C1 segment of cervical spinal cord (tissue), 14 donors: ENCODE measurements at regions not wholly inside any gene's neighbourhood (a gene's known extent, or its start where the extent isn't known, plus 50 kb on each side); places are given as distances from the start of the nearest gene placed in this dataset.

Source experiments
- DNase-seq, 14 donors: peaks; one replicate each; lab custom pipeline; 2025; lab: John Stamatoyannopoulos, UW

DNA sequence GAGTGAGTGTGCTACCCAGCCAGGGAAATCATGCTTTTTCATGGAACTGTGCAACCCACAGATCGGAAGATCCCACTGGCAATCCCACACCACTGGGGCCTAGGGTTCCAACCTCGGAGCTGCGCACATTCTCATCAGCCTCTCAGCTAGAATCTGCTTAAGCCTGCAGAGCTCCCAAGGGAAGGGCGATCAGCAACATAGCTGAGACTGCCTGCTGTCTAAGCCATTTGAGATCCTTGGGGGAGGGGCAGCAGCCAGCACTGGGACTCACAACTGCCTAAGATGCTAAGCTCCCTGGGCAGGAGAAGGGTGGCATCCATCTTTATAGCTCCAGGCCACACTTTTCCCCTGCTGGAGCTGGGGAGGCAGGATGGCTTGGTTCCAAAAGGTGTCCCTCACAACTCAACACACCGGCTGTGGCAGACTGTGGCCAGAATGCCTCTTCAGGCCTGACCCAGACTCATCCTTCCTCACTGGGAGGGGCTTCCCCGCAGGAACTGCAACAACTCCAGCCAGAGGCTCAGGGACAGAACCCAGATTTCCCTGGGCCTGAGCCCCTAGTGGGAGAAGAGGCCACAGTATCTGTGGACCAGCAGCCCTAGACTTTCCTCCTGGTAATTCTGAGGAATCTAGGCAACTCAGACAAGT lies 1133.3 kb upstream of the PIK3C3 start:
- DNase-seq = no peak

DNA sequence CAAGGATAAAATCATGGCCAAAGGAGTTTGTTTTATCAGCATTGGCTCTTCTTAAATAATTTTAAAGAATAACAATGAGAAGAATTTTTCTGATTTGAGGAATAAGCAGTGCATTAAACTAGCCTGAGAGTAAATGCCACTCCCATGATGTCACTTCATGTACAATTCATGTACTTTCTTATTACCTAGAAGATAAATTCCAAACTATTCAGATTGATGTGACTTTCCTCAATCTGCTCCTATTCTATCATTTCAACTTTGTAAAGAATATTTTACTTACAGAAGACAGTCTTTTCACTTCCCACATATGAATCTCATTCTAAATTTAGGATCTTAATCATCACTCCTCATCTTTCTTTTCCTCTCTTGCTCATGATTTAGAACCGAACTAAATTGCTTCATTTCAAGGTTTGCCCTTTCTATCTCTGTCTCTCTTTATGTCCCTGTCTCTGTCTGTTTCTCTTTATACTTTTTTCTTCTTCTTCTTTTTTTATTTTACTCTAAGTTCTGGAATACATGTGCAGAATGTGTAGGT lies 1142.0 kb upstream of the PIK3C3 start:
- no peak for DNase-seq

DNA sequence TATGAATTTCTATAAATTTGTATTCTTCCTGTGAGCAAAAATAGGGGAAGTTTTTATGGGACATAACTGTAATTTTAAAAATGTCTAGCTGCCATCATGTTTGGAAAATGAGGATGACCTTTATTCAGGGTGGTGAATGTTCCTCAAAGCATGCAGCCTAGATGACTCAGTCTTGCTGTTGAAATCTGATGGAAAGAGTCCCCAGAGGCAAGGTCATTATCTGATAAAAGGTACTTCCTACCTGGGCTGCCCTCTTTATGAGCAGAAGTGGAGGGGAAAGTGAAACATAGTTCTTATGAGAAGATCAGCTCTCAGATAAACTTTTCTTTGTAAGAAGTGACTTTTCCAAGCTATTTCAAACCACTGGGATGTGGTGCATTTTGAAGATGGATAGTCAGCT lies 1144.7 kb upstream of the PIK3C3 start:
- no peak for DNase-seq

DNA sequence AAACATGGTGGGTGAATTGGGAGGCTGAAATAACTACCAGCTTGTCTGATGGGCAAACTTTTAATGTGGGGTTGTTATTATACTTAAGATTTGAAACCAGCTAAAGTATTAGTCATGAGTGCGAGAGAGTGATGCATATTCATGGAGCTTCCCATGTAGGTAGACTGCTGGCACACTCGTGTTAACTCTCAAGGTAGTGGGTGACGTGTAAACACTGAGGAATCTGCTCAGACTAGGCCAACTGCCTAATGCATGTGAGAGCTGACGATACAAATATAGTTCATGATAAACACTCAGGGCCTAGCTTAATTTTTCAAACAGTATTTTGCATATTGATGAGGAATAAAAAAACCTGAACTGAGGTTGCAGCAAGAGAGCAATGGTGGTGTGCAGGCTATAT lies 1165.7 kb upstream of the PIK3C3 start:
- no peak for DNase-seq

DNA sequence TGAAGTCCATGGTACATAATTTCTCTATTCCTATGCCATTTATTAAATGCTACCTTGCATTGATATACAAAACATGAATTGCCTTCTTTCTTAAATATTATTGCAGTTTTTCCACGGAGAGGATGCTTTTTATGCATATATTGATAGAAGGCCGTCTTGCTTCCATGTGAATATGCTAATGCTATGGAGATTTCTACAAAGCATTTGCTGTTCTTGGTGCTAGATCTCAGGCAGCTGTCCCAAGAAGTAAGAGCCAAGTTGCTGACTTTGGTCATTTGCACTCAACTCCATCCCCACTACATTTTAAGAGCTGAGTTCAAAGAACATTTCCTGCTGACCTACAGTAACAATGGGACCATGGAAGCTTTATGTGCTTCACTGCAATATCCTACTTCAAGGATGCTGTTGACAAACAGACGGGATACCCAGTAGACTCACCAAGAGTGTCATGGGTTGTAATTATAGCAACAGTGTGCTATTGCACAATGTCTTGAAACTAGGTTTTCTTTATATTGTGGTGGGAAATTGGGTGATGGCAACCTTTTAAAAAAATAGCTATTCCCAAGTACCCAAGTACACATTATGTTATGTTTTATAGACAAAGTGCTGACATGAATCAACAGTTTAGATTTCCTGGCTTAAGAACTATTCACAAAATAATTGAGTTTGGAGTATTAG lies 1172.4 kb upstream of the PIK3C3 start:
- no peak for DNase-seq

DNA sequence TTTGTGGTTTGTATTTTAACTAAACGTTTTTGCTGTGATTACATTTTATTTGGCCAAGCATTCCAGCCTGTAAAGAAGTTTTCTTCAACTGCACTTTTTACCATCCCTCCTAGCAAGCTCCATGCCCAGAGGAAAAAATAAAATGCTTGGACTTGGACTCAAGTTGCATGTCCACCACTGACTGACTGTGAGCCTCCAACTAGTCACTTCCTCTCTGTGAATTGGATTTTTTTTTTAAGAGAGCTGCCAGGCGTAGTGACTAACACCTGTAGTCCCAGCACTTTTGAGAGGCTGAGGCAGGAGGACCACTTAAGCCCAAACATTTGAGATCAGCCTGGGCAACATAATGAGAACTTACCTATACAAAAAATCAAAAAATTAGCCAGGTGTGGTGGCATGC lies 1185.2 kb upstream of the PIK3C3 start:
- no peak for DNase-seq

DNA sequence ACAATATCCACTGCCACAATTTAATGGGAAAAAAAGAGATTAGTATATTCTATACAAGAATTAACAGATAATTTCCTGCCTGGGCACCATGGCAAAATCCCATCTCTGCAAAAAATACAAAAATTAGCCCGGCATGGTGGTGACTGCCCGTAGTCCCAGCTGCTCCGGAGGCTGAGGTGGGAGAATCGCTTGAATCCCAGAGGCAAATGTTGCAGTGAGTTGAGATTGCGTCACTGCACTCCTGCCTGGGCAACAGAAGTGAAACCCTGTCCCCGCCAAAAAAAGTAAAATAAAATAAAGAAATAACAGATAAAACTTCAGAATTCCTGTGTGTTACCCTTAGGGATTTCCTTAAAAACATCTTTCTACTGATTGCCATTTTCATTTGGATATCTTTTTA lies 1194.8 kb upstream of the PIK3C3 start:
- no peak for DNase-seq

DNA sequence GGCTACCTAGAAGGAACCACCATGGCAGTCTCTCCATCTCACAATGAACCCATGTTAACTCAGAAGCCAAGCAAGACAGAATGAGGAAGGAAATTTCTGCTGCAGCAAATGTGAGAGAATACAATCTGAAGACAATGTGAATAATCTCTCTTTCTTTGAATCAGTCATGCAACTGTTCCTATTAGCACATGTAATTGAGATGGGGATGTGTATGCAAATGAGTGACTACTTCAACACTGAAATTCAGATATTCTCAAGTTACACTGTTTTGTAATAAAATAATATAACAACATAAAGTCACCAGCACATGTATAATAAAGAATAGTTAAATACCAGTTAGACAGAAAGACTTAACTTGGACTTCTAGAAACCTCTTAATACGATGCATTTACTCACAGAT lies 1200.6 kb upstream of the PIK3C3 start:
- no peak for DNase-seq

DNA sequence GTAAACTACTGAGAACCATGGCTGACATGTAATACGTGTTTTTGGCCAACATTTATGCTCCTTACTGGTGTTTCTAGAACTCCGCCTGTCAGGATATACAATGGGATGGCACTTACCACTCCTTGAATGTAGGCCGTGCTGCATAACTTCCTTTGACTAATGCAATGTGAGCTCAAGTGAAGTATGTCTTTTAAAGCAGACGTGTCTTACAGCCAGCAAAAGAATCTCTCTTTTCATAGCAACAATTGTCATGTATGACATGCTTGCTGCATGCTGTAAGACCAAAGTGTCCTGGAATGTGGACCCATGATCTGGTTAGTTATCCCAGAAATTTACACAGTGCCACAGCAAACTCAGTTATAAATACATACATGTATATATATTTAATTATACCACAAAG lies 1202.7 kb upstream of the PIK3C3 start:
- no peak for DNase-seq

DNA sequence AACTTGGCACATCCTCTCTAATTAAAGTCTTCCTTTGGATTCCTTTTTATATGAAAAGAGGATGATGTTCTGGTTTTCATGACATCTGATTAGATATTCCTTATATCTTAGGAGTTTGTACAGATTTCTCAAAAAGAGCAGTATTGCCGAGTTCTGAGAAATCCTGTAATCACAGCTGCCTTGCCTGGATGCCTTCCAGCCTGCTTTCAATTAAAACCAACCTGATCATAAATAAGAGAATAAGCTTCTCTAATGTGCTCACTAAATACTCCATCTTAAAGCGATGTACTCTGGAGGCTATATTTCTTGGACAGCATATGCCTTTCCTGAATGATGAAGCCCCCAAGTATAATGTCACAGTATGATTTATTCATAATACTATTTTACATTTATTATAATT lies 1203.8 kb upstream of the PIK3C3 start:
- no peak for DNase-seq

DNA sequence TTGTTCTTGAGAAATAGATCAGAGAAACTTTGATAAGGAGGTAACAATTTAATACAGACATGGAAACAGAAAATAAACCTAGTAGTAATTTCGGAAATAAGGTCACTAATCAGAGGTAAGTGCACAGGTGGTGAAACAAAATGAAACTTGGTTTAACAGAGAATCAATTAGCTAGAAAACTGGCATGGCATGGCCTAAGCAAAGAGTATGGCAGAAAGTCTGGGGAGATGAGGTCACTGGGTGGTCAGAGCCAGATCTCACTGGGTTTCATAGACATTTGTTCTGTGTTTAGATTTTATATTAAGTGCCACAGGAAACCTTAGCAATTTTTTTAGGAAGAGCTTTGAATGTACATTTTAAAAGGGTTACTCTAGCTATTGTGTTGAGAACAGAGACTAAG lies 1216.0 kb upstream of the PIK3C3 start:
- no peak for DNase-seq

DNA sequence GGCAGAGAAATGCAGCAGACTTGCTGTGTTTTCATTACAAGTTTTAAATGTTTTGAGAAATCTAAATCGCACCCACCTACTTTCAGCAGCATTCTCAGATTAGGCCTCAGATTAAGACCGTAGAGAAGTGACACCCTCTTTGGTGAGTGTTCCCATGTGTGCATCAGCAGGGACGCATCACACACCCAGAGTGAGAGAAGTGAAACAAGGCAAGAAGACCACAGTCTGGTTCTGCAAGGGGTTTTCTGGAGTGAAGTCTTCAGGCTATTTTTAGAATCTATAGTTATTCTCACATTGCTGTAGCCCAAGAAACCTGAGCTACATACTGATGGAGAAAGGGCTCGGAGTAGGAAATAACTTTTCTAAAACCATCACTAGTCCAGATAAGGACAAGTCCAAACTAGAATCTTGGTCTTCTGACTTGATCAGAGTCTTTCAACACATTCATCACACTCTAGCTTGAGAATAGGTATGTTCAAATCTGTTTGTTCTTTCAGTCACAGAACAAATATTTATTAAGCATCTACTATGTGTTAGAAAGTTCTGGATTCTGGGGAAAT lies 1216.6 kb upstream of the PIK3C3 start:
- DNase-seq = no peak

DNA sequence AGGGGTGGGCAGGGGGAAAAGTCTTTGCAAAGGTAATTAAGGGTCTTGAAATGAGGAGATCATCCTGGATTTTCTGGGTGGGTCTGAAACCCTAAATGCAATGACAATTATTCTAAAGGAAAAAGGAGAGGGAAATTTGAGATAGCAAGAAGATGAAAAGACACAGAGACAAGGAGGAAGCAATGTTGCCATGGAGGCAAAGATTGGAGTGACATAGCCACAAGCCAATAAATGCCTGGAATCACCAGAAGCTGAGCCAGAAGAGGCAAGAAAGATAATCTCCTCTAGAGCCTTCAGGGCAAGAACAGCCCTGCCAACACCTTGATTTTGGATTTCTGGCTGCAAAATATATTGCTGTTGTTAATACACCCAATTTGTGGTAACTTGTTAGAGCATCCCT lies 1246.3 kb upstream of the PIK3C3 start:
- no peak for DNase-seq

DNA sequence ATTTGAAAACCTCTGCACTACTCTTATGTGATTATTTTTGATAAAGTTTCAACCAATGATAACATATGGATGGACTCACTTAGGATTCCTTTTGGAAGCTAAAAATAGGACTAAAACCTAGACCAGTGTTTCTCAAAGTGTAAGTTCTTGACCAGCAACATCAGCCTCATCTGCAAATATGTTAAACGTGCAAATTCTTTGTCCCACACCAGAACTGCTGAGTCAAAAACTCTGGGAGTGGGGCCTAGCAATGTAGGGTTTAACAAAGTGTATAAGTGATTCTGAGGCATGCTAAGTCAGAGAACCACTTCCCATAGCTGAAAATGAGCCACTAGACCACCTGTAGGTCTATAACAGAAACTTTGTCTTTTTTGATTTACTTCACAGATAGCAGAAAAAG lies 1247.2 kb upstream of the PIK3C3 start:
- no peak for DNase-seq

DNA sequence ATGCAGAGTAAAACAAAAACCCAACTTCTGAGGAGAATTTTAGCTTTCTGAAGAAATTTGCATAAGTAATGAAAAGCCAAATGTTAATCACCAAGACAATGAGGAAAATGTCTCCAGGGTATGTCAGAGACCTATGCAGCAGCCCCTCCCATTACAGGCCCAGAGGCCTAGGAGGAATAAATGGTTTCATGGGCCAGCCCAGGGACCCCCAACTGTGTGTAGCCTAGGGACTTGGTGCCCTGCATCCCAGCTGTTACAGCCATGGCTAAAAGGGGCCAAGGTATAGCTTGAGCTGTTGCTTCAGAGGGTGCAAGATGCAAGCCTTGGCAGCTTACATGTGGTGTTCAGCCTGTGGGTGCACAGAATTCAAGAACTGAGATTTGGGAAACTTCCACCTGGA lies 1256.9 kb upstream of the PIK3C3 start:
- no peak for DNase-seq

DNA sequence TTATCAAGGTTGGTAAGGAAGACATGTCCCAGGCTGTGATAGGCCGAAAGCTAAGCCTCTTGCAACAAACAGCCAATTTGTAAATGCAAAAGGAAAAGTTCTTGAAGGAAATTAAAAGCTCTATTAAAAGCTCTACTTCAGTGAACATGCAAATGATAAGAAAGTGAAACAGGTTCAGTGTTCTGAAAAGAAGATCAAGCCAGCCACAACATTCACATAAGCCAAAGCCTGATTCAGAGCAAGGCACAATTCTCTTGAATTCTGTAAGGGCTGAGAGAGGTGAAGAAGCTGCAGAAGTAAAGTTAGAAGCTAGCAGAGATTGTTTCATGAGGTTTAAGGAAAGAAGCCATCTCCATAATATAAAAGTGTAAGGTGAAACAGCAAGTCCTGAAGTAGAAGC lies 1259.5 kb upstream of the PIK3C3 start:
- DNase-seq = no peak

DNA sequence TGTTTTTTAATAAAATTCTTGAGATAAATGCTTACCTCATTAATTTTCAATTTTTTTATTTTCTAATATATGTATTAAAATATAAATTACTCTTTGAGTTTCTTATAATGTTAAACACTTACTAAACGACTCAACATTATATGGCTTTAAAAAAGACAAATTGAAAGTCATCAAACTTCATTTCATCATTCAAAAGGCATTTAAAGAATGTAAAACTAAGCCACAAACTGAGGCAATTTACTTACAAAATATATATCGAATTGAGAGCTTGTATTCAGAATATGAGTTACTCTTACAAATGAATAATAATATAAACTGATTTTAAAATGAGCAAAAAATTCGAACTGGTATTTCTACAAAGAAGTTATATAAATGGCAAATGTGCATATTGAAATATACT lies 1262.2 kb upstream of the PIK3C3 start:
- DNase-seq = no peak

DNA sequence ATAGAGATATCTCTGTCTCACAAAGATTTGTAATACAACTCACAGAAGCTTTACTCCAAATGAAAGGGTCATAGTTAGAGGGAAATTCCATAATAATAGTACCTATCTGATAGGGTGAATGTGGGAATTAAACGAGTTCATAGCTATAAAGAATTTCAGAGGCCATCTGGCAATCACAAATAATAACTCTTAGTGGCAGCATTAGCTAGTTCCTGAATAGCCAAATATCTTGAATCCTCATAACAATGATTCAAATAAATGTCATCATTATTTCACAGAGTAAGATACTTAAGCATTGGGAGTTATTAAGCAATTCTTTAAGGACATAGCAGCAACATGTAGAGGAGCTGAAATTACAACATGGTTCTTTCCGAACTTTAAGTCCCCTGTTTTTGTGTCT lies 1265.0 kb upstream of the PIK3C3 start:
- DNase-seq = no peak

DNA sequence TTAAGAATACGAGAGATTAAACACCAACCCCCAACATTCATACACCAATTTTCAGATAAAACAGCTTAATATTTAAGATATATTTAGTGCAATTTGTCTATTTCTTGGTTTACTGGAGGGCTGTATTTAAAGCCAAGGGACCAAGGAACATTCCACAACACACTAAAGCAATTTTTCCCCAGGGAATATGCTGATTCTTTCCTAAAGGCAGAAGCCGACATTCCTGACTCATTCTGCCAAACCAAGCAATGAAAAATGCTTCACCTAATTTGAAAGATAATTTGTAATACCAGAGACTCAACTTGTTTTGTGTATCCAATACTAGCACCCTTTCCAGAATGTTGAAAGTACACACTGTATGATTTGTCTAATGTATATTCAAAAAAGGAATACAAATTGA lies 1267.6 kb upstream of the PIK3C3 start:
- no peak for DNase-seq

DNA sequence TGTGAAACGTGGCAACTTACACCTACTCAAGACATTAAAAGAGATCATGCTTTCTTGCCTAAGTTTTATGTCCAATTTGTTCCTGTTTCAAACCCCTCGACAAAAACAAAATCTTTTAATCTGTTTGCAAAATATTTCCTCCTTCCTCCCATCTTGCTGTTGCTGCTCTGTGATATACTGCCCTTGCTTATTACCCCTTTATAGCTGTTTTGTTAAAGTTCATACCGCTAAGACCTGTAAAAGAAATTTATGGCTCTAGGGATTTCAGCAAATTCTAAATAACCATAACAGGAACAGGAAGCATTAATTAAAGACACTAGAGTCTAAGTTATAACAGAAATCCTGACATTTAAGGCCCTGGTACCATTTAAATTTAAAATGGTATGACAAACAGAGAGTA lies 1268.2 kb upstream of the PIK3C3 start:
- DNase-seq = no peak

DNA sequence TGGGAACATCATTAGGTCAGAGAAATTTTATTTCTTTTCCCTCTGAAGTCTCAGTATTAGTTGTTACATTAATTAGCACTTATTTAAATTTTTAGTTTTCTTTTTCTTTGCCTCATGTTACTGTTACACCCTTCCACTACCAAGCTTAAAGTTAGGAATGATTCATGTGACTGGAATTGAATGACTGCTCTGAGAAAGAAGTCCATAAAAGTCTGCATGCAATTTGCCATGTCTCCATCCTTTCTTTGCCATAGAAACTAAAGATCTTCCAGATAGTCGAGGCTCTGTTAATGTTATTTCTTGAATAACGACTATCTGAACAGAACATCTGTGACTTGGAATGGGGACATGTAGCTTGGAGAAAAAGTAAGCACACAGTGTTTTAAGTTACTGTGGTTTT lies 1269.8 kb upstream of the PIK3C3 start:
- DNase-seq = no peak

DNA sequence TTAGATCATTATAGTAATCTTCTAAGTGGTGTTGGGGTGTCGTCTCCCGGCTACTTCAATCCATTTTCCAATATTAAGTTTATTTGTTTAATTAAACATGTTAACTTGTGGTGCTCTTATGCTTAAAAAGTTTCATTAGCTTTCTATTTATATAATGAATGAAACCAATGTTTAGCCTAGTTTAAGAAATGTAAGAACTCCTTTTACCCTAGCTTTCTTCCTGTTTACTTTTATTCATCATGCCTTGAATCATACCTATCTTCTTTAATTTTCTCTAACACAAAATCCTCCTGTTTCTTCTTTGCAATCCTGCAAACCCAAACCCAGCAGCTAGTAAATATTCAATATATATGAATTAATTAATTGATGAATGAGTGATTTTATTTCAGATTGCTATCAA lies 1276.7 kb upstream of the PIK3C3 start:
- DNase-seq = no peak

DNA sequence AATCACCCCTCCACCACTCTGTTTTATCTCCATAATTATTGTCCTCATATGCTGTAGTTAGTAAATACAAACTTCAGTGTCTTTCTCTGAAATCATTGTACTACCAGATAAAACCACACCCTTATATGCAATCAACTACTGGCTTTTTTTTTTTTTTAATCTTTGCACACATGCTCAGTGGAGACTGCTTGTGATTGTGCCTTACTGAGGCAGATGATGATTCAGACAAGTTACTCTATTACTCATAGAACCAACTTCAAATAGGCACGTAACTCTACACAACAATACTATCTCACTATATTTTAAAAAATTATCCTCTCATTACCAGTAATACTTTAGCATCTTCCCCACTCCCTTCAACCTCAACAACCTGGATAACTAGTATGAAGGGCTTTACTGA lies 1278.4 kb upstream of the PIK3C3 start:
- DNase-seq = no peak
